Osteoblast (primary cell): ENCODE measurements at regions not wholly inside any gene's neighbourhood (a gene's known extent, or its start where the extent isn't known, plus 50 kb on each side); places are given as distances from the start of the nearest gene placed in this dataset.

Experiments
- DNase-seq: peaks from one replicate; pipeline ENCODE4 v3.0.0; 2011; ENCODE audit warnings: low spot score, mixed read lengths; ENCODE audit not compliant: insufficient read length; ENCODE audit errors: missing footprints
- H2AFZ ChIP-seq: 2 replicates; pipeline ENCODE4 v1.6.0; 2011; ENCODE audit warnings: mild to moderate bottlenecking, low read length
- H3K27ac ChIP-seq: 2 replicates; pipeline ENCODE4 v1.5.1; 2011; ENCODE audit warnings: mild to moderate bottlenecking, low read depth, low read length, moderate library complexity
- H3K27me3 ChIP-seq: 2 replicates; pipeline ENCODE4 v1.6.0; 2012; ENCODE audit warnings: mild to moderate bottlenecking, control low read depth, inconsistent platforms, low read length, moderate library complexity; ENCODE audit not compliant: insufficient read depth
- H3K36me3 ChIP-seq: 2 replicates; pipeline ENCODE4 v1.5.1; 2011; ENCODE audit warnings: mild to moderate bottlenecking, low read length, control low read depth, moderate library complexity; ENCODE audit not compliant: insufficient read depth
- H3K4me1 ChIP-seq: 2 replicates; pipeline ENCODE4 v1.5.1; 2011; ENCODE audit warnings: mild to moderate bottlenecking, low read length, control low read depth, moderate library complexity; ENCODE audit not compliant: insufficient read depth
- H3K4me2 ChIP-seq: 2 replicates; pipeline ENCODE4 v1.6.0; 2011; ENCODE audit warnings: mild to moderate bottlenecking, low read length; ENCODE audit not compliant: insufficient read depth
- H3K4me3 ChIP-seq: fragments of 200-600 bp; sonication (generic); 3 replicates; pipeline ENCODE4 v1.5.1; 2012; ENCODE audit warnings: mild to moderate bottlenecking, low read length, inconsistent platforms; ENCODE audit not compliant: insufficient read depth
- H3K79me2 ChIP-seq: 2 replicates; pipeline ENCODE4 v1.6.0; 2012; ENCODE audit warnings: mild to moderate bottlenecking, low read length, control low read depth, inconsistent platforms; ENCODE audit not compliant: insufficient read depth
- H3K9me3 ChIP-seq: 2 replicates; pipeline ENCODE4 v1.5.1; 2011; ENCODE audit warnings: low read depth, low read length, control low read depth
- H4K20me1 ChIP-seq: 2 replicates; pipeline ENCODE4 v1.6.0; 2012; ENCODE audit warnings: mild to moderate bottlenecking, low read length, control low read depth; ENCODE audit not compliant: insufficient read depth
- TF ChIP-seq, protein P1 (sequence below): IDR thresholded peaks from 2 replicates; pipeline ENCODE4 v1.5.1; 2011; ENCODE audit warnings: mild to moderate bottlenecking, low read depth, low read length, moderate library complexity; ENCODE audit errors: extremely low read depth

DNA sequence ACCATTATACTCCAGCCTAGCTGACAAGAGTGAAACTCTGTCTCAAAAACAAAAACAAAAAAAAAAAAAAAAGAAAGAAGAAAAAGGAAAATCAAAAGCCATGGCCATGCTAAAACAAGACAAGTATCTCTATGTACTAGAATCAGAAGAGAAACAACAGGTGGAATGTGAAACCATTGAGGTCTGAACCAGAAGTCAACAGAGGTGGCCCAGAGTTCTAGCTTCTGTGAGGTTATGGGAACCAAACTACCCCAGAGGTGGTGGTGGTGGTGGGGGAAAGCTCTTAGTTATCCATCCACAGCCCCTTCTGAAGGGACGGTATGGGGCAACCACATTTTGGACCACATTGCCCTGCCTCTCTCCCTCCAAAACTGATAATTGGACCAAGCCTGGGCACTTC is 59.5 kb upstream of the ZNF366 start:
- Histone ChIP-seq H3K27me3 (no peaks in the 10 kb centered on the region), H4K20me1 (no peaks in the 10 kb centered on the region), H2AFZ (no peak overlapping the region), H3K4me3 (no peak overlapping the region), H3K79me2 (no peaks in the 10 kb centered on the region), H3K36me3 (no peaks in the 10 kb centered on the region), H3K4me2 (no peak overlapping the region), H3K27ac (no peak overlapping the region), H3K4me1 (no peaks in the 10 kb centered on the region), H3K9me3 (no peaks in the 10 kb centered on the region)
- TF ChIP-seq, protein P1, sequence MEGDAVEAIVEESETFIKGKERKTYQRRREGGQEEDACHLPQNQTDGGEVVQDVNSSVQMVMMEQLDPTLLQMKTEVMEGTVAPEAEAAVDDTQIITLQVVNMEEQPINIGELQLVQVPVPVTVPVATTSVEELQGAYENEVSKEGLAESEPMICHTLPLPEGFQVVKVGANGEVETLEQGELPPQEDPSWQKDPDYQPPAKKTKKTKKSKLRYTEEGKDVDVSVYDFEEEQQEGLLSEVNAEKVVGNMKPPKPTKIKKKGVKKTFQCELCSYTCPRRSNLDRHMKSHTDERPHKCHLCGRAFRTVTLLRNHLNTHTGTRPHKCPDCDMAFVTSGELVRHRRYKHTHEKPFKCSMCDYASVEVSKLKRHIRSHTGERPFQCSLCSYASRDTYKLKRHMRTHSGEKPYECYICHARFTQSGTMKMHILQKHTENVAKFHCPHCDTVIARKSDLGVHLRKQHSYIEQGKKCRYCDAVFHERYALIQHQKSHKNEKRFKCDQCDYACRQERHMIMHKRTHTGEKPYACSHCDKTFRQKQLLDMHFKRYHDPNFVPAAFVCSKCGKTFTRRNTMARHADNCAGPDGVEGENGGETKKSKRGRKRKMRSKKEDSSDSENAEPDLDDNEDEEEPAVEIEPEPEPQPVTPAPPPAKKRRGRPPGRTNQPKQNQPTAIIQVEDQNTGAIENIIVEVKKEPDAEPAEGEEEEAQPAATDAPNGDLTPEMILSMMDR, result no peak
- no peak for DNase-seq

DNA sequence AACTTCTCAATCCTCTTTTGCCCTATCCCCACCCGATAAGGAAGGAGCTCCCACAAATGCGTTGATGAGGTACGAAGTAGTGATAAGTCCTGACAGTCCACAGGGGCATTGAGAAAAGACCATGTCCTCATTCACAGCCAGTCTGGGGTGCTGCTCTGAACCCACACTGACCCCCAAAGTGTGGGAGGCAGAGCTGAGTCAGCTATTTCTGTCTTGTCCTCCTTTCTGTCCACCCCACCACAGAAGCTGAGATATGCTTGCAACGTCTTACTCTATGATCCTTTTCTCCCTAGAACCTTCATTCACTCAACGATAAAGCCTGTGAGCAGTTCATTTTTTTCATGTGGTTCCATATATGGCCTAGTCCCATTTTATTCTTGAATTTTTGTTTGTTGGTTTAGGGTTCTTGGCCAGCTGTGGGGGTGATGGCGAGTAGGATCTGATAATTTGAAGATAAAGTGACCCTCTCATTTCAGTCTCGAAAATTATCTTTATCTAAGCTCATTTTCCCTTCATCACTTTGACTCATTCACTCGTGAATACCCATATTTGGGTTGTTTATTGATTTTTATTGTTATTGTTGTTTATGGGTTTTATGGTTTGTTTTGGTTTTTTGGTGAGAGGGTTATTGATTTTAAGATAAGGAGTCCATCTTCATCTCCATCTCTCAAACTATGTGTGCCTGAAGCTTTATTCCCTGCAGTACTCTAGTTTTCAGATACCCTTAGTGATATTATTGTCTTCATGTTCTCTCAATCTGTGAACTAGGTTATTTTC is 58.5 kb upstream of the ZNF366 start:
- TF ChIP-seq, protein P1, result no peak
- no peak for DNase-seq
- H4K20me1 ChIP-seq, result no peaks in the 10 kb centered on the region
- H3K4me1 ChIP-seq, result no peaks in the 10 kb centered on the region
- H3K27me3 ChIP-seq, result no peaks in the 10 kb centered on the region
- H2AFZ ChIP-seq, result no peak overlapping the region
- no peaks in the 10 kb centered on the region for H3K36me3 ChIP-seq
- H3K9me3 ChIP-seq, result no peaks in the 10 kb centered on the region
- no peaks in the 10 kb centered on the region for H3K79me2 ChIP-seq
- H3K4me2 ChIP-seq, result no peak overlapping the region
- H3K4me3 ChIP-seq, result no peak overlapping the region
- H3K27ac ChIP-seq, result no peak overlapping the region

DNA sequence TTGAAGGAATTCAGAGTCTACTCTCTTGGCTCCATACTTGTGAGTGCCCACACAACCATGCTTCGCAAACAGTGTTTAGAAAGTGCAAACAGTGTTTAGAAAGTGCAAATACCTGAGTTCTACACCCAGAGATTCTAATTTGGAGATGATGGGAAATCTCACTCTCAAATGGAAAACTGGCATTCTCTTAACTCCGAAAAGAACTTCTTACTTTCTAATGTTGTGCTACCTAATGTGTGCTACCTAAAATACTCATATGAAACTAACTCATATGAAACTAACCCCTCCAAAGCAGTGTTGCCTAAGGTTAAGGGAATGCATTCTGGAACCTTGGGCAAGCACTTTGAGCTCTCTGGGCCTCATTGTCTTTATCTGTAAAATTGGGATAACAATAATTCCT is 55.5 kb upstream of the ZNF366 start:
- Histone ChIP-seq H3K79me2 (no peaks in the 10 kb centered on the region), H3K4me3 (no peak overlapping the region), H3K9me3 (no peaks in the 10 kb centered on the region), H3K4me1 (no peaks in the 10 kb centered on the region), H3K4me2 (no peak overlapping the region), H4K20me1 (no peaks in the 10 kb centered on the region), H2AFZ (no peak overlapping the region), H3K36me3 (no peaks in the 10 kb centered on the region), H3K27ac (no peak overlapping the region), H3K27me3 (no peaks in the 10 kb centered on the region)
- no peak for DNase-seq
- TF ChIP-seq, protein P1, result no peak

DNA sequence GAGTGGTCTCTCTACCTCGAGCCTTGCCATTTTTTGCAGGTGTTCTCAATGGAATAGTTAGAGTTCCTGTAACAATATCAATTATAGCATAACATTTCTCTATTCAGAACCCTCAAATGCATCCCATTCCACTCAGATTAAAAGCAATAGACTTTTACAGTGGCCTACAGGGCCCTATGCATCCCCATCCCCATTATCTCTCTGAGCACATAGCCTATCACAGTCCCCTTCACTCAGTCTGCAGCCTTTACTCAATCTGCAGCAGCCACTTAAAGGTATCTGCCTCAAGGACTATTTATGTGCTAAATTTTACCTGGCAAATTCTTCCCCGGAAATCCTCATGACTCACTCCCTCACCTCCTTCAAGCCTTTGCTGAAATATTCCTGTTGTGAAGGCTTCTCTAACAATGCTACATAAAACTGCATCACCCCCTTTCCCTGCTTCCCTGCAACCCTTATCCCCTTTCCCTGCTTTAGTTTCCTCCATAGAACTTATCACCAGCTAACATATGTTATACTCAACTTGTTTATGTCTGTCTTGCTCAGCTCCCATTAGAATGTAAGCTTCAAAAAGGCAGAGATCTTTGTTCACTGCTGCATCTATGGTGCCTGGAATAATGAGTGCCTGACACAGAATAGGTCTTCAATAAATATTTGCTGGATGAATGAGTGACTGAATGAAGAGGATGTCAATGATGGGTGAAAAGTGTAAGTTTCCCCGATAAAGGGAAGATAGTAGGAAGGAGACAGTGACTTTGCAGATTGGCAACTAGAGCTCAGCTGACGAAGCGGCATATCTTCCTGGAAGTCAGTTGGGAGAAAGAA is 54.1 kb upstream of the ZNF366 start:
- Histone ChIP-seq H3K27me3 (no peaks in the 10 kb centered on the region), H3K4me2 (no peak overlapping the region), H4K20me1 (no peaks in the 10 kb centered on the region), H3K79me2 (no peaks in the 10 kb centered on the region), H2AFZ (no peak overlapping the region), H3K4me3 (no peak overlapping the region), H3K27ac (no peak overlapping the region), H3K36me3 (no peaks in the 10 kb centered on the region), H3K4me1 (peaks cover 7% of the 10 kb centered on the region), H3K9me3 (no peaks in the 10 kb centered on the region)
- no peak for DNase-seq
- TF ChIP-seq, protein P1, result no peak
